Stimulated activated CD4-positive, alpha-beta T cell treated with anti-CD3 and anti-CD28 coated beads, Interleukin-12 subunit alpha, Interleukin-12 subunit beta, amount 100 ng/mL, for 4 hours (primary cell): ENCODE measurements at regions not wholly inside any gene's neighbourhood (a gene's known extent, or its start where the extent isn't known, plus 50 kb on each side); places are given as distances from the start of the nearest gene placed in this dataset.

Experiments used
- DNase-seq: peaks from one replicate; pipeline ENCODE4 v3.0.0-alpha.2; 2020

- no peak for DNase-seq
These were observed 528.3 kb downstream of the EFNB2 start for GRCh38 chr13:106007156-106007555.

- DNase-seq = no peak
These were observed 531.8 kb downstream of the EFNB2 start for GRCh38 chr13:106003651-106004050.

GRCh38 chr13:106001443-106001842, 534.0 kb downstream of the EFNB2 start:
- DNase-seq = no peak

GRCh38 chr13:105997581-105998550, 537.6 kb downstream of the EFNB2 start:
- DNase-seq = no peak

- no peak for DNase-seq
These were observed 539.0 kb downstream of the EFNB2 start for GRCh38 chr13:105996391-105997025.

- DNase-seq = no peak
These were observed 541.1 kb downstream of the EFNB2 start for GRCh38 chr13:105994340-105994739.

- DNase-seq = no peak
These were observed 543.7 kb downstream of the EFNB2 start for GRCh38 chr13:105991622-105992277.

- DNase-seq = no peak
These were observed 544.3 kb downstream of the EFNB2 start for GRCh38 chr13:105991131-105991530.

GRCh38 chr13:105990256-105990958, 545.1 kb downstream of the EFNB2 start:
- DNase-seq = no peak

GRCh38 chr13:105984646-105985045, 550.8 kb downstream of the EFNB2 start:
- DNase-seq = no peak

GRCh38 chr13:105984236-105984635, 551.2 kb downstream of the EFNB2 start:
- DNase-seq = no peak

- no peak for DNase-seq
These were observed 553.1 kb downstream of the EFNB2 start for GRCh38 chr13:105982219-105982930.

GRCh38 chr13:105979131-105980011, 556.1 kb downstream of the EFNB2 start:
- no peak for DNase-seq

- DNase-seq = no peak
These were observed 561.1 kb downstream of the EFNB2 start for GRCh38 chr13:105974380-105974779.

- DNase-seq = no peak
These were observed 562.5 kb downstream of the EFNB2 start for GRCh38 chr13:105972811-105973590.

- no peak for DNase-seq
These were observed 563.1 kb downstream of the EFNB2 start for GRCh38 chr13:105972306-105972721.

- no peak for DNase-seq
These were observed 563.7 kb downstream of the EFNB2 start for GRCh38 chr13:105971738-105972137.

GRCh38 chr13:105971312-105971711, 564.1 kb downstream of the EFNB2 start:
- DNase-seq = no peak

- DNase-seq = no peak
These were observed 565.7 kb downstream of the EFNB2 start for GRCh38 chr13:105969761-105970160.

- DNase-seq = no peak
These were observed 569.6 kb downstream of the EFNB2 start for GRCh38 chr13:105965910-105966309.
